Mesodermal cell (in vitro differentiated cells): ENCODE measurements at regions not wholly inside any gene's neighbourhood (a gene's known extent, or its start where the extent isn't known, plus 50 kb on each side); places are given as distances from the start of the nearest gene placed in this dataset.
"Not testable (repeated sequence)": the region's sequence is repeated elsewhere in the genome, so short reads cannot be mapped to it uniquely, and the experiment has no call there.

Experiments
- H3K27ac ChIP-seq: 2 replicates; pipeline ENCODE4 v1.7.0; 2013; ENCODE audit warnings: mild to moderate bottlenecking, low read depth, low read length, moderate library complexity; ENCODE audit not compliant: severe bottlenecking
- H3K36me3 ChIP-seq: 2 replicates; pipeline ENCODE4 v1.7.1; 2013; ENCODE audit warnings: mild to moderate bottlenecking, low read length, moderate library complexity; ENCODE audit not compliant: control insufficient read depth, insufficient read depth
- H3K4me1 ChIP-seq: one replicate; pipeline ENCODE4 v1.7.1; 2013; ENCODE audit warnings: mild to moderate bottlenecking, low read length; ENCODE audit not compliant: insufficient read depth, control insufficient read depth, poor library complexity, severe bottlenecking
- H3K4me3 ChIP-seq: 2 replicates; pipeline ENCODE4 v1.7.0; 2013; ENCODE audit warnings: low read length, control low read depth, mild to moderate bottlenecking; ENCODE audit not compliant: insufficient read depth, poor library complexity, severe bottlenecking; ENCODE audit errors: extremely low read depth
- H3K9me3 ChIP-seq: 2 replicates; pipeline ENCODE4 v1.7.1; 2013; ENCODE audit warnings: mild to moderate bottlenecking, low read length, moderate library complexity; ENCODE audit not compliant: control insufficient read depth
- WGBS, 2 experiments: methylation state at CpG; one replicate each; pipeline ENCODE4 v1.1.5; 2013; ENCODE audit warnings: missing lambda C conversion rate in 2 of 2; ENCODE audit not compliant: insufficient coverage in 2 of 2; 5-methylcytosine and 5-hydroxymethylcytosine counted together

- Histone ChIP-seq H3K36me3 (no peaks in the 10 kb centered on the region), H3K4me3 (no peak overlapping the region), H3K27ac (no peak overlapping the region), H3K4me1 (no peaks in the 10 kb centered on the region), H3K9me3 (no peaks in the 10 kb centered on the region)
- no CpG with 5 or more reads among the region's 2 CpGs for WGBS, 2 experiments
Measured at GRCh38 chr11:42992594-42992993, 319.2 kb upstream of the API5 start.

- Histone ChIP-seq H3K9me3 (no peaks in the 10 kb centered on the region), H3K4me3 (no peak overlapping the region), H3K4me1 (no peaks in the 10 kb centered on the region), H3K36me3 (no peaks in the 10 kb centered on the region), H3K27ac (no peak overlapping the region)
- WGBS, 2 experiments = 87 to 91% methylated on average over 3 to 8 of the region's 9 CpGs
Measured at GRCh38 chr11:42996421-42997307, 315.1 kb upstream of the API5 start.

- H3K9me3 ChIP-seq, H3K4me3 ChIP-seq, H3K36me3 ChIP-seq, H3K27ac ChIP-seq, H3K4me1 ChIP-seq: not testable (repeated sequence)
- WGBS, 2 experiments = 94 to 100% methylated on average over 4 to 10 of the region's 10 CpGs
Measured at GRCh38 chr11:43004879-43005278, 306.9 kb upstream of the API5 start.

GRCh38 chr11:43010042-43010441 is 301.8 kb upstream of the API5 start:
- no peaks in the 10 kb centered on the region for H3K4me1 ChIP-seq
- 73 to 86% methylated on average over 3 to 4 of the region's 4 CpGs for WGBS, 2 experiments
- peaks cover 4% of the 10 kb centered on the region for H3K9me3 ChIP-seq
- H3K36me3 ChIP-seq = no peaks in the 10 kb centered on the region
- no peak overlapping the region for H3K4me3 ChIP-seq
- no peak overlapping the region for H3K27ac ChIP-seq

- no peak overlapping the region for H3K4me3 ChIP-seq
- no peaks in the 10 kb centered on the region for H3K9me3 ChIP-seq
- no peaks in the 10 kb centered on the region for H3K4me1 ChIP-seq
- no peaks in the 10 kb centered on the region for H3K36me3 ChIP-seq
- no peak overlapping the region for H3K27ac ChIP-seq
- 93 to 100% methylated on average over 2 of the region's 2 CpGs for WGBS, 2 experiments
Measured at GRCh38 chr11:43012606-43013005, 299.2 kb upstream of the API5 start.

- peak overlapping the region; percentile 76 for H3K27ac ChIP-seq
- no peaks in the 10 kb centered on the region for H3K36me3 ChIP-seq
- no peak overlapping the region for H3K4me3 ChIP-seq
- no peaks in the 10 kb centered on the region for H3K9me3 ChIP-seq
- no peaks in the 10 kb centered on the region for H3K4me1 ChIP-seq
Measured at GRCh38 chr11:43021466-43021865, 290.3 kb upstream of the API5 start.

GRCh38 chr11:43034341-43034740 is 277.5 kb upstream of the API5 start:
- no peak overlapping the region for H3K27ac ChIP-seq
- WGBS, 2 experiments = 80 to 100% methylated on average over 1 of the region's 3 CpGs
- H3K9me3 ChIP-seq = no peaks in the 10 kb centered on the region
- no peaks in the 10 kb centered on the region for H3K4me1 ChIP-seq
- no peak overlapping the region for H3K4me3 ChIP-seq
- H3K36me3 ChIP-seq = no peaks in the 10 kb centered on the region

- Histone ChIP-seq H3K36me3 (no peaks in the 10 kb centered on the region), H3K9me3 (no peaks in the 10 kb centered on the region), H3K4me1 (no peaks in the 10 kb centered on the region), H3K4me3 (no peak overlapping the region), H3K27ac (no peak overlapping the region)
- WGBS, 2 experiments = 86 to 88% methylated on average over 2 of the region's 3 CpGs
Measured at GRCh38 chr11:43035086-43035485, 276.7 kb upstream of the API5 start.

GRCh38 chr11:43053638-43054412 is 258.0 kb upstream of the API5 start:
- Histone ChIP-seq H3K36me3 (no peaks in the 10 kb centered on the region), H3K9me3 (peaks cover 3% of the 10 kb centered on the region), H3K4me1 (no peaks in the 10 kb centered on the region), H3K4me3 (no peak overlapping the region), H3K27ac (no peak overlapping the region)
- WGBS, 2 experiments = no CpG with 5 or more reads among the region's 2 CpGs

GRCh38 chr11:43067681-43068080 is 244.1 kb upstream of the API5 start:
- Histone ChIP-seq H3K27ac (no peak overlapping the region), H3K36me3 (no peaks in the 10 kb centered on the region), H3K4me3 (no peak overlapping the region), H3K4me1 (no peaks in the 10 kb centered on the region), H3K9me3 (peaks cover 5% of the 10 kb centered on the region)
- WGBS, 2 experiments = 89% methylated on average over 1 of the region's 1 CpG; no CpG with 5 or more reads in 1 of the 2 experiments

- no peak overlapping the region for H3K27ac ChIP-seq
Measured at GRCh38 chr11:43071338-43071737, 240.5 kb upstream of the API5 start.

More at GRCh38 chr11:43071338-43071737, 240.5 kb upstream of the API5 start:
- Histone ChIP-seq H3K36me3 (no peaks in the 10 kb centered on the region), H3K4me1 (no peaks in the 10 kb centered on the region), H3K9me3 (peaks cover 5% of the 10 kb centered on the region), H3K4me3 (no peak overlapping the region)
- WGBS, 2 experiments = 75 to 88% methylated on average over 1 of the region's 1 CpG
